Liver (tissue), 8 donors: ENCODE measurements at regions not wholly inside any gene's neighbourhood (a gene's known extent, or its start where the extent isn't known, plus 50 kb on each side); places are given as distances from the start of the nearest gene placed in this dataset.

Experiments
- DNase-seq: peaks from one replicate; pipeline ENCODE4 v3.0.0-alpha.2; 2017; ENCODE audit warnings: low spot score
- H3K27ac ChIP-seq, 2 donors: one replicate each; pipeline ENCODE4 v1.7.0; 2013; ENCODE audit warnings: inconsistent platforms in 2 of 2, low read length in 2 of 2, control low read depth in 1 of 2, low read depth in 1 of 2, mild to moderate bottlenecking in 1 of 2
- H3K27me3 ChIP-seq, 4 donors: one replicate each; pipeline versions ENCODE4 v1.6.1 to v1.7.0; 2013; ENCODE audit warnings: low read length in 3 of 4, inconsistent platforms in 1 of 4, mild to moderate bottlenecking in 1 of 4, moderate library complexity in 1 of 4; ENCODE audit not compliant: control insufficient read depth in 4 of 4, insufficient read depth in 4 of 4
- H3K36me3 ChIP-seq, 4 donors: one replicate each; pipeline versions ENCODE4 v1.6.1 to v1.7.0; 2013; ENCODE audit warnings: low read length in 3 of 4, mild to moderate bottlenecking in 3 of 4, low read depth in 1 of 4, moderate library complexity in 1 of 4; ENCODE audit not compliant: control insufficient read depth in 4 of 4, insufficient read depth in 3 of 4
- H3K4me1 ChIP-seq, 4 donors: one replicate each; pipeline versions ENCODE4 v1.6.1 to v1.7.0; 2013; ENCODE audit warnings: low read length in 3 of 4, mild to moderate bottlenecking in 3 of 4, moderate library complexity in 1 of 4; ENCODE audit not compliant: control insufficient read depth in 4 of 4, insufficient read depth in 4 of 4
- H3K4me3 ChIP-seq, 3 donors: one replicate each; pipeline versions ENCODE4 v1.6.1 to v1.7.0; 2013; ENCODE audit warnings: low read length in 3 of 3, control low read depth in 1 of 3, low read depth in 1 of 3, mild to moderate bottlenecking in 1 of 3
- H3K9ac ChIP-seq, 2 donors: one replicate each; pipeline ENCODE4 v1.7.0; 2013; ENCODE audit warnings: low read length in 2 of 2, mild to moderate bottlenecking in 2 of 2, moderate library complexity in 2 of 2, control low read depth in 1 of 2, low read depth in 1 of 2
- H3K9me3 ChIP-seq, 4 donors: one replicate each; pipeline versions ENCODE4 v1.6.1 to v1.7.0; 2013; ENCODE audit warnings: low read length in 3 of 4; ENCODE audit not compliant: control insufficient read depth in 4 of 4
- ATF3 ChIP-seq: IDR thresholded peaks from 2 replicates; pipeline ENCODE4 v1.6.1; 2016; ENCODE audit warnings: antibody characterized with exemption
- CTCF ChIP-seq: fragments of 150-350 bp; IDR thresholded peaks from 2 replicates; pipeline ENCODE4 v1.5.1; 2017; ENCODE audit warnings: improper control_type of control experiment, low read depth, low read length; ENCODE audit not compliant: missing input control
- EGR1 ChIP-seq, 2 donors: IDR thresholded peaks; 2 replicates each; pipeline ENCODE4 v1.6.1; 2016 to 2018; ENCODE audit warnings: antibody characterized with exemption in 2 of 2, low read depth in 2 of 2
- FOXA1 ChIP-seq: IDR thresholded peaks from 2 replicates; pipeline ENCODE4 v1.6.1; 2016; ENCODE audit warnings: antibody characterized with exemption
- FOXA2 ChIP-seq: IDR thresholded peaks from 2 replicates; pipeline ENCODE4 v1.6.1; 2016; ENCODE audit warnings: antibody characterized with exemption
- GABPA ChIP-seq, 2 donors: IDR thresholded peaks in 1 of 2; conservative IDR thresholded peaks in 1 of 2; 2 replicates each; pipeline ENCODE4 v1.6.1; 2016; ENCODE audit warnings: antibody characterized with exemption in 2 of 2, mild to moderate bottlenecking in 1 of 2, moderate library complexity in 1 of 2
- HNF4A ChIP-seq, 2 donors: conservative IDR thresholded peaks; 2 replicates each; pipeline ENCODE4 v1.6.1; 2016; ENCODE audit warnings: antibody characterized with exemption in 2 of 2, mild to moderate bottlenecking in 2 of 2
- HNF4G ChIP-seq: IDR thresholded peaks from 2 replicates; pipeline ENCODE4 v1.6.1; 2016; ENCODE audit warnings: antibody characterized with exemption
- MAX ChIP-seq: IDR thresholded peaks from 2 replicates; pipeline ENCODE4 v1.6.1; 2016; ENCODE audit warnings: antibody characterized with exemption
- RAD21 ChIP-seq, 2 donors: IDR thresholded peaks; 2 replicates each; pipeline ENCODE4 v1.6.1; 2016; ENCODE audit warnings: antibody characterized with exemption in 2 of 2, mild to moderate bottlenecking in 2 of 2
- YY1 ChIP-seq: IDR thresholded peaks from 2 replicates; pipeline ENCODE4 v1.6.1; 2016; ENCODE audit warnings: antibody characterized with exemption, mild to moderate bottlenecking
- ZBTB33 ChIP-seq: IDR thresholded peaks from 2 replicates; pipeline ENCODE4 v1.6.1; 2016; ENCODE audit warnings: antibody characterized with exemption
- whole genome bisulfite sequencing: extraction: QIAGEN DNeasy Blood & Tissue Kit; methylation state at CpG from one replicate; pipeline ENCODE4 v1.1.7; 2013; 5-methylcytosine and 5-hydroxymethylcytosine counted together
- donor health status: healthy.
- donor health status: healthy.
- donor health status: healthy.
- donor health status: healthy.
- donor health status: healthy.

GRCh38 chr1:185376840-185377635, 60.0 kb upstream of the IVNS1ABP start:
- H3K27me3 ChIP-seq, result no peaks in the 10 kb centered on the region
- H3K4me3 ChIP-seq, result no peak overlapping the region
- peak overlapping the region; percentile 6 to 81 for H3K27ac ChIP-seq
- H3K9ac ChIP-seq, result no peak overlapping the region
- DNase-seq, result no peak
- H3K4me1 ChIP-seq, result no peaks in the 10 kb centered on the region
- H3K9me3 ChIP-seq, result no peaks in the 10 kb centered on the region
- no peaks in the 10 kb centered on the region for H3K36me3 ChIP-seq
- whole genome bisulfite sequencing, result 76% methylated on average over 7 of the region's 7 CpGs
- TF ChIP-seq RAD21 (IDR thresholded peaks at IDR 0.05) (no peak), MAX (no peak), HNF4A (conservative IDR thresholded peaks at IDR 0.05) (no peak)

- H3K9ac ChIP-seq, result no peak overlapping the region
- WGBS, result 65% methylated on average over 2 of the region's 2 CpGs
- no peak for DNase-seq
- no peak overlapping the region for H3K4me3 ChIP-seq
- H3K36me3 ChIP-seq, result no peaks in the 10 kb centered on the region
- peak overlapping the region; percentile 6 to 81 for H3K27ac ChIP-seq
- H3K9me3 ChIP-seq, result no peaks in the 10 kb centered on the region
- TF ChIP-seq ZBTB33 (no peak), YY1 (no peak), EGR1 (IDR thresholded peaks at IDR 0.05; ENCODE audit: low read depth in 2 of 2) (no peak), HNF4A (conservative IDR thresholded peaks at IDR 0.05) (no peak), ATF3 (no peak), CTCF (no peak), FOXA1 (no peak), FOXA2 (no peak)
- no peaks in the 10 kb centered on the region for H3K4me1 ChIP-seq
- H3K27me3 ChIP-seq, result no peaks in the 10 kb centered on the region
These were observed 59.2 kb upstream of the IVNS1ABP start for GRCh38 chr1:185376288-185376687.

GRCh38 chr1:185375583-185375982, 58.5 kb upstream of the IVNS1ABP start:
- DNase-seq, result no peak

More at GRCh38 chr1:185375583-185375982, 58.5 kb upstream of the IVNS1ABP start:
- H3K9ac ChIP-seq, result no peak overlapping the region
- no peak overlapping the region for H3K4me3 ChIP-seq
- no peak for TF ChIP-seq HNF4G
- TF ChIP-seq GABPA (IDR thresholded peaks at IDR 0.05 in 1 of 2, conservative IDR thresholded peaks at IDR 0.05 in 1 of 2), result peak; percentile 39 to 62
- WGBS, result 75% methylated on average over 6 of the region's 6 CpGs
- no peaks in the 10 kb centered on the region for H3K36me3 ChIP-seq
- peak overlapping the region in 1 of 2 donors; percentile 81 for H3K27ac ChIP-seq
- H3K4me1 ChIP-seq, result no peaks in the 10 kb centered on the region
- H3K9me3 ChIP-seq, result no peaks in the 10 kb centered on the region
- no peaks in the 10 kb centered on the region for H3K27me3 ChIP-seq
